DMS79 treated with DMSO at 0.1 percent for 48 hours (cell line): ENCODE measurements at regions not wholly inside any gene's neighbourhood (a gene's known extent, or its start where the extent isn't known, plus 50 kb on each side); places are given as distances from the start of the nearest gene placed in this dataset.
"Not testable (repeated sequence)": the region's sequence is repeated elsewhere in the genome, so short reads cannot be mapped to it uniquely, and the experiment has no call there.

Experiments
- DNase-seq: peaks from one replicate; lab custom pipeline; 2025; lab: John Stamatoyannopoulos, UW

GRCh38 chr11:34830648-34831047, 85.5 kb downstream of the APIP start:
- no peak for DNase-seq

GRCh38 chr11:34830035-34830434, 86.1 kb downstream of the APIP start:
- DNase-seq = no peak

- no peak for DNase-seq
These were observed 89.0 kb downstream of the APIP start for GRCh38 chr11:34827228-34827627.

- no peak for DNase-seq
These were observed 89.8 kb downstream of the APIP start for GRCh38 chr11:34826384-34826726.

- DNase-seq = no peak
These were observed 90.4 kb downstream of the APIP start for GRCh38 chr11:34825670-34826383.

- DNase-seq = no peak
These were observed 90.9 kb downstream of the APIP start for GRCh38 chr11:34825315-34825669.

- DNase-seq = peak; percentile 10
These were observed 91.8 kb downstream of the APIP start for GRCh38 chr11:34824425-34824824.

- DNase-seq = no peak
These were observed 92.5 kb downstream of the APIP start for GRCh38 chr11:34823639-34824038.

- DNase-seq = no peak
These were observed 93.0 kb downstream of the APIP start for GRCh38 chr11:34823197-34823596.

- no peak for DNase-seq
These were observed 96.3 kb downstream of the APIP start for GRCh38 chr11:34819740-34820482.

- DNase-seq = not testable (repeated sequence)
These were observed 98.4 kb downstream of the APIP start for GRCh38 chr11:34817812-34818211.

GRCh38 chr11:34816698-34817213, 99.4 kb downstream of the APIP start:
- DNase-seq = no peak

- no peak for DNase-seq
These were observed 103.1 kb downstream of the APIP start for GRCh38 chr11:34812905-34813576.

- no peak for DNase-seq
These were observed 104.3 kb downstream of the APIP start for GRCh38 chr11:34811858-34812257.

GRCh38 chr11:34810107-34810562, 106.0 kb downstream of the APIP start:
- DNase-seq = no peak

GRCh38 chr11:34809191-34810106, 106.7 kb downstream of the APIP start:
- no peak for DNase-seq

- no peak for DNase-seq
These were observed 109.3 kb downstream of the APIP start for GRCh38 chr11:34806875-34807274.

GRCh38 chr11:34805937-34806336, 110.2 kb downstream of the APIP start:
- DNase-seq = no peak

- DNase-seq = no peak
These were observed 116.3 kb downstream of the APIP start for GRCh38 chr11:34799848-34800247.

- DNase-seq = peak; percentile 41
These were observed 117.2 kb downstream of the APIP start for GRCh38 chr11:34798985-34799384.

GRCh38 chr11:34797497-34797896, 118.7 kb downstream of the APIP start:
- DNase-seq = not testable (repeated sequence)

- no peak for DNase-seq
These were observed 120.5 kb downstream of the APIP start for GRCh38 chr11:34795641-34796040.
